Muscle of leg (tissue), 3 donors: ENCODE measurements at regions not wholly inside any gene's neighbourhood (a gene's known extent, or its start where the extent isn't known, plus 50 kb on each side); places are given as distances from the start of the nearest gene placed in this dataset.
"Not testable (repeated sequence)": the region's sequence is repeated elsewhere in the genome, so short reads cannot be mapped to it uniquely, and the experiment has no call there.

Source experiments
- DNase-seq: peaks from one replicate; pipeline ENCODE4 v3.0.0; 2013
- H3K27ac ChIP-seq: one replicate; pipeline ENCODE4 v1.5.1; 2013; ENCODE audit warnings: mild to moderate bottlenecking, low read length, control low read depth
- H3K27me3 ChIP-seq: one replicate; pipeline ENCODE4 v1.6.1; 2013; ENCODE audit warnings: low read length; ENCODE audit not compliant: control insufficient read depth, insufficient read depth
- H3K36me3 ChIP-seq: one replicate; pipeline ENCODE4 v1.6.1; 2013; ENCODE audit warnings: low read length; ENCODE audit not compliant: control insufficient read depth, insufficient read depth
- H3K4me1 ChIP-seq: one replicate; pipeline ENCODE4 v1.6.1; 2013; ENCODE audit warnings: low read length; ENCODE audit not compliant: control insufficient read depth, insufficient read depth
- H3K4me3 ChIP-seq: one replicate; pipeline ENCODE4 v1.5.1; 2013; ENCODE audit warnings: low read length, control low read depth
- H3K9me3 ChIP-seq: replicated peaks from 2 replicates; pipeline ENCODE4 v1.6.1; 2013; ENCODE audit warnings: low read depth, low read length; ENCODE audit not compliant: control insufficient read depth
- WGBS: methylation state at CpG from one replicate; pipeline ENCODE4 v1.1.5; 2013; ENCODE audit warnings: missing lambda C conversion rate; ENCODE audit not compliant: insufficient coverage; 5-methylcytosine and 5-hydroxymethylcytosine counted together

GRCh38 chr3:26309536-26309935, 313.0 kb upstream of the LRRC3B start:
- H3K27me3 ChIP-seq, H3K9me3 ChIP-seq, H3K4me1 ChIP-seq, H3K27ac ChIP-seq, DNase-seq, H3K36me3 ChIP-seq, H3K4me3 ChIP-seq: not testable (repeated sequence)
- WGBS, result 78% methylated on average over 1 of the region's 1 CpG

GRCh38 chr3:26312816-26313215, 309.8 kb upstream of the LRRC3B start:
- DNase-seq, result no peak
- Histone ChIP-seq H3K4me3 (no peak overlapping the region), H3K27me3 (no peaks in the 10 kb centered on the region), H3K4me1 (no peaks in the 10 kb centered on the region), H3K27ac (no peak overlapping the region), H3K36me3 (no peaks in the 10 kb centered on the region), H3K9me3 (no peaks in the 10 kb centered on the region)
- WGBS, result 83% methylated on average over 4 of the region's 5 CpGs

- Histone ChIP-seq H3K36me3 (no peaks in the 10 kb centered on the region), H3K4me1 (no peaks in the 10 kb centered on the region), H3K27ac (no peak overlapping the region), H3K9me3 (peaks cover 2% of the 10 kb centered on the region), H3K4me3 (no peak overlapping the region), H3K27me3 (no peaks in the 10 kb centered on the region)
- DNase-seq, result no peak
These were observed 306.1 kb upstream of the LRRC3B start for GRCh38 chr3:26316472-26316871.

GRCh38 chr3:26323741-26324140, 298.8 kb upstream of the LRRC3B start:
- WGBS, result 67% methylated on average over 4 of the region's 6 CpGs
- H3K4me3 ChIP-seq, H3K4me1 ChIP-seq, H3K27me3 ChIP-seq, H3K9me3 ChIP-seq, H3K36me3 ChIP-seq, H3K27ac ChIP-seq, DNase-seq: not testable (repeated sequence)

- no peaks in the 10 kb centered on the region for H3K9me3 ChIP-seq
- no peaks in the 10 kb centered on the region for H3K27me3 ChIP-seq
- no peak overlapping the region for H3K27ac ChIP-seq
- no peaks in the 10 kb centered on the region for H3K36me3 ChIP-seq
- WGBS, result 89% methylated on average over 1 of the region's 3 CpGs
- no peak for DNase-seq
- H3K4me3 ChIP-seq, result no peak overlapping the region
- no peaks in the 10 kb centered on the region for H3K4me1 ChIP-seq
These were observed 282.6 kb upstream of the LRRC3B start for GRCh38 chr3:26340001-26340400.

DNA sequence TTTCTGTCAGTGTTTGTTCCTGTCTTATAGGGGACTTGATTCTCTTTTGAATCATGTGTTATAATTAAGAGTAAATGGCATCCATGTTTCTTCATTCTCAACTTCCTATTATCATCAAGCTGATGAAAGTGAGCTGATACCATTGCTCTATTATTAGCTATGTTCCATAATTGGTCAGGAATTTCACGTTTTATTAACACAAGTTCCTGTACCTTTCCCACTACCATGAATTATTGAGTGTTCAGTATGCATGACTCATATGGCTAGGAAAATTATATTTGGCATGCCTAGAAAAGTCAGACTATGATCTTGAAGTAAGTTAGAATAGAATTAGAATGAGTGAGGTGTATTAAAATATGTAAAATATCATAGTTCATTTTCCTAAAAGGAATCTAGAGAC, 278.9 kb upstream of the LRRC3B start:
- DNase-seq, result no peak
- WGBS, result no CpG with 5 or more reads among the region's 1 CpG
- H3K4me3 ChIP-seq, result no peak overlapping the region

DNA sequence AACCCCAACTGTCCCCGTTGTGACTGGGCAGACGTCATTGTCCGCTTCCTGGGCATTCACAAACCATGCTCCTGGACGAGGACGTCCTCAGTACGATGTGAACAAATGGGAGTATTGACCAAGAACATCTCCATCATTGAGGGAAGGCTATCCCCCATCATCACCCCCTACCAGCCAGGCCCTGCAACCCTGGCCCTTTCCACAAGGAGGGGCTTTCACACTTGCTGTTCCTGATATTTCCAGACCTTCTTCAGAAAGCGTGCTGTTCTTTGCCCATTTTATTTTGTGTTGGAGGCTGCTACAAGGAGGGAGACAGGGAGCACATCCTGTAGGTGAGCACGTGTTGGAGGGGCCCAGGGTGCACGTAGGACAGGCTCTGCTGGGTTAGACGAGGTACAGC, 277.0 kb upstream of the LRRC3B start:
- DNase-seq, result no peak
- no peaks in the 10 kb centered on the region for H3K36me3 ChIP-seq
- H3K4me1 ChIP-seq, result no peaks in the 10 kb centered on the region
- WGBS, result 89% methylated on average over 9 of the region's 10 CpGs
- no peak overlapping the region for H3K27ac ChIP-seq
- H3K4me3 ChIP-seq, result no peak overlapping the region
- no peaks in the 10 kb centered on the region for H3K27me3 ChIP-seq
- no peaks in the 10 kb centered on the region for H3K9me3 ChIP-seq

More for the DNA sequence above, 278.9 kb upstream of the LRRC3B start:
- H3K27me3 ChIP-seq, result no peaks in the 10 kb centered on the region
- H3K9me3 ChIP-seq, result no peaks in the 10 kb centered on the region
- H3K27ac ChIP-seq, result no peak overlapping the region
- H3K4me1 ChIP-seq, result no peaks in the 10 kb centered on the region
- H3K36me3 ChIP-seq, result no peaks in the 10 kb centered on the region

DNA sequence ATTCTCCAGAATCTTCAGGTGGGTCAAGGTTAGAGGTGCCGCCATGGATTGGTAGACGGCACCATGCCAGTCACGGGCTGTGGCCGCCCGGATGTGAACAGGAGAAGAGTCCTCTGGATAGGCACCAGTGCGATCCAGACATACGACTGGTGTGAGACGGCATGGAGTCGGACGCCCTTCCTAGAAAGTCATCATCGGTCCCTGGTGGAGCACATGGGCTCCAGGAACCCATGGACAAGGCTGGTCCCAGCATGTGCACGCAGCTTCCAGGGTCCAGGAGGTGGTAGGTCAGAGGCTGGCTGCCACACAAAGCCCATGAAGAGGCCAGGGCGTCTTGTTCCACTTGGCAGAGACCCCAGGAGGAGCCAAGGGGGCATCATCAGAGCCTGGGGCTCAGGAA, 276.1 kb upstream of the LRRC3B start:
- no peak for DNase-seq
- H3K27ac ChIP-seq, result no peak overlapping the region
- no peaks in the 10 kb centered on the region for H3K9me3 ChIP-seq
- no peak overlapping the region for H3K4me3 ChIP-seq
- H3K27me3 ChIP-seq, result no peaks in the 10 kb centered on the region
- no peaks in the 10 kb centered on the region for H3K4me1 ChIP-seq
- WGBS, result 97% methylated on average over 13 of the region's 13 CpGs
- H3K36me3 ChIP-seq, result no peaks in the 10 kb centered on the region

GRCh38 chr3:26347150-26347549, 275.4 kb upstream of the LRRC3B start:
- Histone ChIP-seq H3K36me3 (no peaks in the 10 kb centered on the region), H3K27ac (no peak overlapping the region), H3K9me3 (no peaks in the 10 kb centered on the region), H3K27me3 (no peaks in the 10 kb centered on the region), H3K4me3 (no peak overlapping the region), H3K4me1 (no peaks in the 10 kb centered on the region)
- DNase-seq, result no peak
- 97% methylated on average over 16 of the region's 16 CpGs for WGBS

- no peak for DNase-seq
- no peaks in the 10 kb centered on the region for H3K9me3 ChIP-seq
- no peak overlapping the region for H3K27ac ChIP-seq
- no peaks in the 10 kb centered on the region for H3K27me3 ChIP-seq
- no peak overlapping the region for H3K4me3 ChIP-seq
- 75% methylated on average over 1 of the region's 2 CpGs for WGBS
- H3K36me3 ChIP-seq, result no peaks in the 10 kb centered on the region
- no peaks in the 10 kb centered on the region for H3K4me1 ChIP-seq
These were observed 271.7 kb upstream of the LRRC3B start for GRCh38 chr3:26350853-26351252.

DNA sequence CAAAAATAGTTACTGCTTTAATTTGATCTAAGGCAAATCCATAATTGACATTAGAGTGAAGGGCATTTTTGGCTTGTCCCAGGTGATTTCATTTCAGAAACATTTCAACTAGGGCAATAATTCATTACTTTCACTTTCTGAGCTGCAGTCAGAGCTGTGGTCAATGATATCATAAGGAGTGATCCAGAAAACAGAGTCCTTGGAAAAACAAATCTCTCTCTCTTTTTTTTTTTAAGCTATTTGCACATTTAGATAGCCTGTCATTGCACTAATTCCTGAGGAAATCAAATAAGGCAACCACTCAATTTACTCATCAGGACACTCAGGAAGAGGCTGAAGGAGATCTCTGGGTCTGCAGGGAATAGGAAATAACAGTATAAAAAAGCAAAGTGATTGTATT, 269.5 kb upstream of the LRRC3B start:
- DNase-seq, result peak; percentile 16

More for the DNA sequence above, 269.5 kb upstream of the LRRC3B start:
- Histone ChIP-seq H3K9me3 (no peaks in the 10 kb centered on the region), H3K27me3 (no peaks in the 10 kb centered on the region), H3K4me1 (no peaks in the 10 kb centered on the region), H3K36me3 (no peaks in the 10 kb centered on the region), H3K27ac (no peak overlapping the region), H3K4me3 (no peak overlapping the region)
